Esophagus muscularis mucosa (tissue), 4 donors: ENCODE measurements at regions not wholly inside any gene's neighbourhood (a gene's known extent, or its start where the extent isn't known, plus 50 kb on each side); places are given as distances from the start of the nearest gene placed in this dataset.

ENCODE experiments used
- EP300 ChIP-seq: sonication (generic); formaldehyde crosslinking; IDR thresholded peaks from one replicate; pipeline ENCODE4 v1.6.1; 2017; ENCODE audit warnings: antibody characterized with exemption
- POLR2A ChIP-seq: fragments of 450-650 bp; IDR thresholded peaks from one replicate; pipeline ENCODE4 v1.6.1; 2017; ENCODE audit warnings: antibody characterized with exemption, moderate library complexity, mild to moderate bottlenecking, low read depth
- POLR2AphosphoS5 ChIP-seq, 2 donors: sonication (generic); formaldehyde crosslinking; IDR thresholded peaks; one replicate each; pipeline ENCODE4 v1.6.1; 2017; ENCODE audit warnings: antibody characterized with exemption in 2 of 2
- TF ChIP-seq, protein P1 (sequence below), 3 experiments: fragments of 200-600 bp in 2 of 3; fragments of 450-650 bp in 1 of 3; sonication (generic) in 2 of 3; IDR thresholded peaks; one replicate each; pipeline ENCODE4 v1.5.1; 2017 to 2019; ENCODE audit warnings: antibody characterized with exemption in 3 of 3, mild to moderate bottlenecking in 2 of 3, moderate library complexity in 1 of 3

GRCh38 chr6:11346516-11346915 lies 114.0 kb upstream of the NEDD9 start:
- TF ChIP-seq, protein P1, sequence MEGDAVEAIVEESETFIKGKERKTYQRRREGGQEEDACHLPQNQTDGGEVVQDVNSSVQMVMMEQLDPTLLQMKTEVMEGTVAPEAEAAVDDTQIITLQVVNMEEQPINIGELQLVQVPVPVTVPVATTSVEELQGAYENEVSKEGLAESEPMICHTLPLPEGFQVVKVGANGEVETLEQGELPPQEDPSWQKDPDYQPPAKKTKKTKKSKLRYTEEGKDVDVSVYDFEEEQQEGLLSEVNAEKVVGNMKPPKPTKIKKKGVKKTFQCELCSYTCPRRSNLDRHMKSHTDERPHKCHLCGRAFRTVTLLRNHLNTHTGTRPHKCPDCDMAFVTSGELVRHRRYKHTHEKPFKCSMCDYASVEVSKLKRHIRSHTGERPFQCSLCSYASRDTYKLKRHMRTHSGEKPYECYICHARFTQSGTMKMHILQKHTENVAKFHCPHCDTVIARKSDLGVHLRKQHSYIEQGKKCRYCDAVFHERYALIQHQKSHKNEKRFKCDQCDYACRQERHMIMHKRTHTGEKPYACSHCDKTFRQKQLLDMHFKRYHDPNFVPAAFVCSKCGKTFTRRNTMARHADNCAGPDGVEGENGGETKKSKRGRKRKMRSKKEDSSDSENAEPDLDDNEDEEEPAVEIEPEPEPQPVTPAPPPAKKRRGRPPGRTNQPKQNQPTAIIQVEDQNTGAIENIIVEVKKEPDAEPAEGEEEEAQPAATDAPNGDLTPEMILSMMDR (IDR thresholded peaks at IDR 0.05) = no peak
- no peak for TF ChIP-seq POLR2A
- TF ChIP-seq EP300 = no peak
- TF ChIP-seq POLR2AphosphoS5 (IDR thresholded peaks at IDR 0.05) = no peak
